ENCODE measurements at regions not wholly inside any gene's neighbourhood (a gene's known extent, or its start where the extent isn't known, plus 50 kb on each side); places are given as distances from the start of the nearest gene placed in this dataset.

DNA sequence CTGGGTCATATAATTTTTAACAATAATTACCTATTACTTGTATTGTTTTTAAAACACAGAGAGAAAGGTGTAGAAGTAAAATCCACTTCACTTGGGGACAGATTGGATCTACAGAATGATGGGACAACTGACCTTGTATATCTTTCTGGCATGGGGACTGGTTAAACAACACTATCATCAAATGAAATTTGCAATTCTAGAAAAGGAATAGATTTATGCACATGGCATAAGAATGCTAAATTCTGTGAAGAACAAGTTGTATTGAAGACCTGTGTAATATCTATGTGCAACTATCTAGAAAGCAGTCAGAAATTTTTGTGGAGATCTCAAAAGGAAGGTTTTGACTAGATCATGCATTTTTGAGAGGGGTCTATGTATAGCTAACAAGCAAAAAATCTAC lies 106.3 kb upstream of the BMP5 start:
- TF ChIP-seq, protein P1, sequence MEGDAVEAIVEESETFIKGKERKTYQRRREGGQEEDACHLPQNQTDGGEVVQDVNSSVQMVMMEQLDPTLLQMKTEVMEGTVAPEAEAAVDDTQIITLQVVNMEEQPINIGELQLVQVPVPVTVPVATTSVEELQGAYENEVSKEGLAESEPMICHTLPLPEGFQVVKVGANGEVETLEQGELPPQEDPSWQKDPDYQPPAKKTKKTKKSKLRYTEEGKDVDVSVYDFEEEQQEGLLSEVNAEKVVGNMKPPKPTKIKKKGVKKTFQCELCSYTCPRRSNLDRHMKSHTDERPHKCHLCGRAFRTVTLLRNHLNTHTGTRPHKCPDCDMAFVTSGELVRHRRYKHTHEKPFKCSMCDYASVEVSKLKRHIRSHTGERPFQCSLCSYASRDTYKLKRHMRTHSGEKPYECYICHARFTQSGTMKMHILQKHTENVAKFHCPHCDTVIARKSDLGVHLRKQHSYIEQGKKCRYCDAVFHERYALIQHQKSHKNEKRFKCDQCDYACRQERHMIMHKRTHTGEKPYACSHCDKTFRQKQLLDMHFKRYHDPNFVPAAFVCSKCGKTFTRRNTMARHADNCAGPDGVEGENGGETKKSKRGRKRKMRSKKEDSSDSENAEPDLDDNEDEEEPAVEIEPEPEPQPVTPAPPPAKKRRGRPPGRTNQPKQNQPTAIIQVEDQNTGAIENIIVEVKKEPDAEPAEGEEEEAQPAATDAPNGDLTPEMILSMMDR (IDR thresholded peaks at IDR 0.05; ENCODE audit: control extremely low read depth in 1 of 3, insufficient read depth in 1 of 3, low read depth in 1 of 3, low read length in 3 of 3), result no peak
- TF ChIP-seq HDAC6 (IDR thresholded peaks at IDR 0.05; ENCODE audit: low read depth, low read length) (no peak), YY1 (IDR thresholded peaks at IDR 0.05; ENCODE audit: low read depth, low read length) (no peak), SIN3A (conservative IDR thresholded peaks at IDR 0.05 in 1 of 2, IDR thresholded peaks at IDR 0.05 in 1 of 2; ENCODE audit: low read depth in 1 of 2, low read length in 2 of 2) (no peak)
